ENCODE measurements at regions not wholly inside any gene's neighbourhood (a gene's known extent, or its start where the extent isn't known, plus 50 kb on each side); places are given as distances from the start of the nearest gene placed in this dataset.

DNA sequence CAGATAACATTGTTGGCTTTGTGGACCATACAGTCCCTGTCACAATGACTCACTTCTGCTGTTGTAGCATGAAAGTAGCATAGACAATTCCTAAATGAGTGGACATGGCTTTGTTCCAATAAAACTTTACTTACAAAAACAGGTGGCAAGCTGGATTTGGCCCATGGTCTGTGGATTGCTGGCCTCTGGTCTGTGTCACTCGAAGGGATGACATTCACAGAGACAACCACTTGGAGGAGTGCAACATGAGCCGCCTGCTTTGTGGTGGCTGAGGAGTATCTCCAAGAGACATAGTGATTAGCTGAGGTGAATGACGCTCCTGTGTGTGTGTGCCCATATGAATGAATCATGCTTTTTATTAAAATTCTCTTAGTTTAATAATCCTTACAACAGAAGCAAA lies 81.3 kb upstream of the NRXN3 start:
- H3K27ac ChIP-seq, result no peak overlapping the region
- H3K27me3 ChIP-seq (replicated peaks), result no peaks in the 10 kb centered on the region
- TF ChIP-seq, protein P1, sequence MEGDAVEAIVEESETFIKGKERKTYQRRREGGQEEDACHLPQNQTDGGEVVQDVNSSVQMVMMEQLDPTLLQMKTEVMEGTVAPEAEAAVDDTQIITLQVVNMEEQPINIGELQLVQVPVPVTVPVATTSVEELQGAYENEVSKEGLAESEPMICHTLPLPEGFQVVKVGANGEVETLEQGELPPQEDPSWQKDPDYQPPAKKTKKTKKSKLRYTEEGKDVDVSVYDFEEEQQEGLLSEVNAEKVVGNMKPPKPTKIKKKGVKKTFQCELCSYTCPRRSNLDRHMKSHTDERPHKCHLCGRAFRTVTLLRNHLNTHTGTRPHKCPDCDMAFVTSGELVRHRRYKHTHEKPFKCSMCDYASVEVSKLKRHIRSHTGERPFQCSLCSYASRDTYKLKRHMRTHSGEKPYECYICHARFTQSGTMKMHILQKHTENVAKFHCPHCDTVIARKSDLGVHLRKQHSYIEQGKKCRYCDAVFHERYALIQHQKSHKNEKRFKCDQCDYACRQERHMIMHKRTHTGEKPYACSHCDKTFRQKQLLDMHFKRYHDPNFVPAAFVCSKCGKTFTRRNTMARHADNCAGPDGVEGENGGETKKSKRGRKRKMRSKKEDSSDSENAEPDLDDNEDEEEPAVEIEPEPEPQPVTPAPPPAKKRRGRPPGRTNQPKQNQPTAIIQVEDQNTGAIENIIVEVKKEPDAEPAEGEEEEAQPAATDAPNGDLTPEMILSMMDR (IDR thresholded peaks at IDR 0.05; ENCODE audit: low read depth, low read length, missing control alignments), result no peak
- H3K4me3 ChIP-seq (ENCODE audit: low read depth, low read length), result no peak overlapping the region
- DNase-seq, result no peak
- in situ Hi-C loops (cut with HindIII; ENCODE audit: low pct_ligation_motif_present, low sequenced_read_pairs), result no loop called here
- H3K36me3 ChIP-seq (replicated peaks), result no peaks in the 10 kb centered on the region

DNA sequence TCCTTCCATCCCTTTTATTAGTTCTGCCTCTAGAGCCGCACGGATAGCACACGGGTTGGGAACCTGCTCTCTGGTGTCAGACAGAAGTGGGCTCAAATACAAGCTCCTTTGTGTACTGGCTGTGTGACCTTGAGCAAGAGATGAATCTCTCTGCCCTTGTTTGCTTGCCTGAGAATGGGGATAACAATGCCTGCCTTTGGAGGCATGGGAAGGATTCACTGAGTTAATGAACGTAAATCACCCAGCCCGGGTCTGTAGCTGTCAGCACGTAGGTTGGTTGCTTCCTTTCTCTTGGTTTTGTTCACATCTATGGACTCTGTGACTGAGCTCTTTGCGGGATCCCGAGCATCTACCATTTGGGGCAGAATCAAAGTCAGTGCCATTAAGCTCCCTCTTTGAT lies 79.3 kb upstream of the NRXN3 start:
- no peaks in the 10 kb centered on the region for H3K36me3 ChIP-seq (replicated peaks)
- in situ Hi-C loops (cut with HindIII; ENCODE audit: low pct_ligation_motif_present, low sequenced_read_pairs), result no loop called here
- TF ChIP-seq, protein P1 (IDR thresholded peaks at IDR 0.05; ENCODE audit: low read depth, low read length, missing control alignments), result no peak
- DNase-seq, result no peak
- no peaks in the 10 kb centered on the region for H3K27me3 ChIP-seq (replicated peaks)
- no peak overlapping the region for H3K27ac ChIP-seq
- H3K4me3 ChIP-seq (ENCODE audit: low read depth, low read length), result no peak overlapping the region

DNA sequence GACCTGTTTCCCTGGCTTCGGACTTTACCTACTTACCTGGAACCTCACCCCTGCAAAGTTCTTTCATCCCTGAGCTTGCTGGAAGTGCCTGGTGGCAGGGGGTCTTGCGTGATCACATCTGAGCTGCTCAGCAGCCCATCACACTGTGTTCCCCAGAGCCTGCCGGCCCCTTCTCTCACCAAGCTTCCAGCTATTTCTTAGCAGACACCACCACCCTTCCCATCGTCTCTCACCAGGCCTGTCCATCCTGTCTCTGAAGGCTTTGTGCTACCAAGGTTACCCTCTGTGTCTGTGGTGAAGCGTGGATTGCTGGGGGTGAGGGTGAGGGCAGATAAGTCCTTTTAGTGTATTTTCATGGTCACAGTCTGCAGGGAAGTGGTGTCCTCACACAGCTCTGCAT lies 78.8 kb upstream of the NRXN3 start:
- Histone ChIP-seq H3K36me3 (replicated peaks) (no peaks in the 10 kb centered on the region), H3K4me3 (ENCODE audit: low read depth, low read length) (no peak overlapping the region), H3K27ac (no peak overlapping the region), H3K27me3 (replicated peaks) (no peaks in the 10 kb centered on the region)
- no peak for DNase-seq
- TF ChIP-seq, protein P1 (IDR thresholded peaks at IDR 0.05; ENCODE audit: low read depth, low read length, missing control alignments), result no peak
- in situ Hi-C loops (cut with HindIII; ENCODE audit: low pct_ligation_motif_present, low sequenced_read_pairs), result no loop called here

DNA sequence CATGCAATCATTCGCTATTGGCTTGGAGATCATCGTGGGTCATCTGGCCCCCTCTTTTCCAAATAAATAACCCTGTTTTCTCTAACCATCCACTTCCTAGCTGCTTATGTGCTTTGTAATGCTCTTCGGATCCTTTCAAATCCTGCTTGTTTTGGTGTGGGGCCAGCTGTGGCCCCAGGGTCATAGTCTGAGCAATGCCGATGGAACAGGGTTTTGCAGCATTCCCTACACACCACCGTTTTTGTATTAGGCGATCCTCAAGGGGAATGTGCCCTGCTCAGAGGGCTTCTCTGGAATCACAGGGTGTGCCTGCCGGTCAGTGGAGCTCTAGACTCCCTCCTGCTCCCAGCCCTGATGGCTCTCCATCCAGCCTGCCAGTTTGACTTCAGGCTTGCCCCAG lies 78.1 kb upstream of the NRXN3 start:
- Histone ChIP-seq H3K4me3 (ENCODE audit: low read depth, low read length) (no peak overlapping the region), H3K27ac (no peak overlapping the region), H3K27me3 (replicated peaks) (no peaks in the 10 kb centered on the region), H3K36me3 (replicated peaks) (no peaks in the 10 kb centered on the region)
- in situ Hi-C loops (cut with HindIII; ENCODE audit: low pct_ligation_motif_present, low sequenced_read_pairs), result no loop called here
- no peak for DNase-seq
- TF ChIP-seq, protein P1 (IDR thresholded peaks at IDR 0.05; ENCODE audit: low read depth, low read length, missing control alignments), result no peak

DNA sequence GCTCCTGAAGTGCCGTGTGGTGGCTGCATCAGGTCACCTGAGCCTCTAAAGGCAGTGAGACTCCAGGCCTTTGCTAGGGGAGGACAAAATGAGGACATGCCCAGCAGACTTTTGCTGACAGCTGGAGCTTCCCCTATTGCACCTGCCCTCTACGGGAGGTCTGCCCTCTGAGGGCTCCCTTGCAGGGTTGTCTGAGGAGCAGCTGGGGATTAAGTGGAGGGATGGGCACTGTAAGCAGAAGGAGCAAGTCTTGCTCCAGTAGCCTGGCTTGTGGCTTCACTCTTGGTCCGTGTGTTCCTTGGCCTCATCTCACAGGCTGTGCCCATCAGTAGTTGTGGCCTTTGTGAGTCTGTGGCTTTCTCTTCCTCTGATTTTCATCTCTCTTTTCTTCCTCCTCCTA lies 66.9 kb upstream of the NRXN3 start:
- Histone ChIP-seq H3K27me3 (replicated peaks) (no peaks in the 10 kb centered on the region), H3K36me3 (replicated peaks) (no peaks in the 10 kb centered on the region), H3K4me3 (ENCODE audit: low read depth, low read length) (no peak overlapping the region), H3K27ac (no peak overlapping the region)
- in situ Hi-C loops (cut with HindIII; ENCODE audit: low pct_ligation_motif_present, low sequenced_read_pairs), result no loop called here
- TF ChIP-seq, protein P1 (IDR thresholded peaks at IDR 0.05; ENCODE audit: low read depth, low read length, missing control alignments), result no peak
- no peak for DNase-seq

DNA sequence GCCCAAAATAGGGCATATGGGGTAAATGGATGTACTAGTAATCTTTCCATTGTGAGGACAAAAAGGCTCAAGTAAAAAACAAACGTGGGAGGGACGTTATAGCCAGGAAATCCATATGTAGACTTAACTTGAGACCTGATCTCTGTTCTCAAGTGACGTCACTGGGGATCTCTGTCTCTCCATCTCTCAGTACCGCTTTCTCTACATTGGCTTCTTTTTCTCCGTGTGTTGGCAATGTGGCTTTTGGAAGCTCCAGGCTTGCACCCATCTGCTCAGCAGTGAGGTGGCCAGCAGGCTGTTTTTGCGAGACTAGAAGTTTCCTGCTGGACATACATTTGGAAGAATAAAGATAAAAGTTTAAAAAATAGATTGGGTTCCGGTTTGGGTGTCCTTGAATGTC lies 66.0 kb upstream of the NRXN3 start:
- Histone ChIP-seq H3K27me3 (replicated peaks) (no peaks in the 10 kb centered on the region), H3K36me3 (replicated peaks) (no peaks in the 10 kb centered on the region), H3K27ac (no peak overlapping the region), H3K4me3 (ENCODE audit: low read depth, low read length) (no peak overlapping the region)
- TF ChIP-seq, protein P1 (IDR thresholded peaks at IDR 0.05; ENCODE audit: low read depth, low read length, missing control alignments), result no peak
- no peak for DNase-seq
- in situ Hi-C loops (cut with HindIII; ENCODE audit: low pct_ligation_motif_present, low sequenced_read_pairs), result no loop called here

All from brain microvascular endothelial cell (primary cell).